ENCODE measurements at regions not wholly inside any gene's neighbourhood (a gene's known extent, or its start where the extent isn't known, plus 50 kb on each side); places are given as distances from the start of the nearest gene placed in this dataset.
"Not testable (repeated sequence)": the region's sequence is repeated elsewhere in the genome, so short reads cannot be mapped to it uniquely, and the experiment has no call there.

GRCh38 chr1:110260194-110260593 lies 50.1 kb downstream of the KCNC4 start:
- DNase-seq, result no peak

DNA sequence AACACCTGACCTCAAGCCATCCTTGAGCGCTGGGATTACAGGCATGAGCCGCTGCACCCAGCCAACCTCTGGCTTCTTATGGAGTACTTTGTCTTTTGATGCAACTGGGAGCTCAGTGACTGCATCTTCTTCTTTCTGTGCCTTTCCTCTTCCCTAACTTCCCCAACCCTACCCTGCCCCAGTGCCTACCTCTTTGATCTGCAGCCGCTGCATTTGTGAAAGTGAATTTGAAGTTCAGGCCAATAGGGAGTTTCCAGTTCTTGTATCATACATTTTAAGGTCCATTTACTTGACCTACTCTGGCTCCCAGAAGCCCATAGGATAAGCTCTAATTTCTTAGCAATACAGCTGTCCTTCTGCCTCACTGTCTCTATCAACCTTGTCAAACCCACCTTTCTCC lies 52.2 kb downstream of the KCNC4 start:
- no peak for DNase-seq

GRCh38 chr1:110262846-110263631 lies 52.9 kb downstream of the KCNC4 start:
- no peak for DNase-seq

- no peak for DNase-seq
Observed at GRCh38 chr1:110264430-110264829, 54.3 kb downstream of the KCNC4 start.

DNA sequence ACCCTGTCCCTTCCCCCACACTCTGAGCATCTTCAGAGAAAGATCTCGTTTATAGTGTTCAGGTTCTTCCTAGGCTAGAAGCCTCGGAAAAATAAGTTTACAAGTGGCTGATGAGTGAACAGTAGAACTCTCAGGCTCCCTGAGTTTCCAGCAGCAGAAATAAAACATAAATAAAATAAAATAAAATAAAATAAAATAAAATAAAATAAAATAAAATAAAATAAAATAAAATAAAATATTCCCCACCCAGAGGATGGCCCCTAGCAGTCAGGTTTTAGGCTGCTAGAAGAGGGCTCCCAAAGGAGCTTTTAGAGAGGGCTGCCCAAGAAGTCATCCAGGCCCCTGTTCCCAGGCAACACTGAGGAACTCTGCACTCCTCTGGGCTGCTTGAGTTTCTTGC lies 55.1 kb downstream of the KCNC4 start:
- DNase-seq, result no peak

GRCh38 chr1:110266834-110267233 lies 56.7 kb downstream of the KCNC4 start:
- DNase-seq, result no peak

GRCh38 chr1:110267260-110267659 lies 57.1 kb downstream of the KCNC4 start:
- DNase-seq, result no peak

DNA sequence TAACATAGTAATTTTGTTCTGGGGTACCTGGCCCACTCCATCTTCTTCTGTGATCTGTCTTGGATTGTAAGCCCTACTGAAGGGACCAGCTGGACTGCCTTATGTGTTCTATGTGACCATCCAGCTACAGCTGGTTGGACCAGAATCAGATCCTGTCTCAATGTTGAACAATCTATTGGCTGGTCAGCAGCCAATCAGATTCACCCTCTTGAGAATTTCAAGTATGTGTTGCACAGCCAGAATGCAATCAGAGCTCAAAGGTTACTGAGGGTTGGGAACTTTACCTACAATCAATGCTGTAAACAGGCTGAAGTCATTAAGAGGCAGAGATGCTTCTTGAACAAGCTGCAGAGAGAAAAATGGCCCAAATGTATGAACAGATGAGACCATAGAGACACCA lies 61.9 kb downstream of the KCNC4 start:
- DNase-seq, result no peak

GRCh38 chr1:110273832-110274231 lies 63.7 kb downstream of the KCNC4 start:
- not testable (repeated sequence) for DNase-seq

DNA sequence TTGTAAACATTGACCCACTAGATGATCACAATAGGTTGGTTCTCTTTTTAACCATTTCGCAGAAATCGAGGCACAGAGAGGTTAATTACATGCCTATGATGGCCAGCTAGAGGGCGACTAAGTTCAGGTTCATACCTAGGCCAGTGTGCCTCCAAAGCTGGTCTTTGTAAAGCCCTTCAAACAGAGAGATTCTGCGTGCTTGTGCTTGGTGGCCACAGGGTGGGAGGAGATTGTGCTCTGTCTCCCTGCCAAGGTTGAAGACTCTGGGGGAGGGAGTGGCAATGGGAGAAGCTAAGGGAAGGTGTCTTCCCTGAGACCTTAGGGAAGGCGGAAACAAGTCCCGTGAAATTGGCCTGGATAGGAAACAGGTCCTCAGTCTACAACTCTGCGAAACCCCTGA lies 59.1 kb upstream of the RBM15 start:
- no peak for DNase-seq

- no peak for DNase-seq
Observed at GRCh38 chr1:110280804-110281203, 58.4 kb upstream of the RBM15 start.

DNA sequence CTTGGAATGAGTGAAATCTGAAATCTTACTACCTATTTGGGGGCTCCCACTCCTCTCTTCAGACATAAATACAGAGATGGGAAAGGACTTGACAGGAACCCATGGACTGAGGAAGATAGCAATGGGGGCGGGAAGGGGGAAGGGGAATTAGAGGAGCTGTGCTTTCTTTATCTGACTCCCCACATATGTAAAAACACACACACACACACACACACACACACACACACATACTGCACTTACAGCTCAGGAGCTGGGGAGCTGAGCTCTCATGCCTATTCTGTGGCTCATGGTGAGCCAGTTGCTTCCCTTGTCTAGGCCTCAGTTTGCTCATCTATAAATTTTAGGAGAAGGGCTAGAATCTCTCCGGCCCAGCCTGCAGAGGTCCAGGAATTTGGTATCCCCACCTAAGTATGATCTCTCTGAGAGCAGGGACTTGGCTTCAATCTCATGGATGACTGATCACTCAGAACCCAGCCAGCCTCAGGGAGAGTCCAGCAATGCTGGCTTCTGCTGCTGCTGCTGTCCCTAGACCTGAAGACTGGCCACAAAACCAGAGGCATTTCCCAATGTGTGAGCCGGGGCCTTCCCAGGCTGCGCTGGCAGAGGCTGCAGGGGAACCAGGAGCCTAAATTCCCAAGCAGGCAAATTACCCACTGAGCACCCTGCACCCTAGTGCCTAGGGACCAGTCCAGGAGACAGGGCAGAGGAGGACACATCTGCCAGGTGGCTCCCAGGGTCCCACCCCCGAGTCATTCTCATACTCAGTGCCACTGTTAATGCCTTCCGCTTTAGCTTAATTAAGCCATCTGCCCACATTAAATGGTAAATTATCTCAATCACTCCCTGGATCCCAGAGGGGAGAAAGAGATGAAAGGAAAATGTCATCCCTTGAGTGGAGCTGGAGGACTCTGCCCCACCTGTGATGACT lies 57.5 kb upstream of the RBM15 start:
- no peak for DNase-seq

GRCh38 chr1:110282395-110282794 lies 56.8 kb upstream of the RBM15 start:
- DNase-seq, result no peak

- peak in 2 of 56 donors; percentile 12 to 13 for DNase-seq
Observed at GRCh38 chr1:110283677-110284076, 55.5 kb upstream of the RBM15 start.

GRCh38 chr1:110285316-110285715 lies 53.9 kb upstream of the RBM15 start:
- no peak for DNase-seq

DNA sequence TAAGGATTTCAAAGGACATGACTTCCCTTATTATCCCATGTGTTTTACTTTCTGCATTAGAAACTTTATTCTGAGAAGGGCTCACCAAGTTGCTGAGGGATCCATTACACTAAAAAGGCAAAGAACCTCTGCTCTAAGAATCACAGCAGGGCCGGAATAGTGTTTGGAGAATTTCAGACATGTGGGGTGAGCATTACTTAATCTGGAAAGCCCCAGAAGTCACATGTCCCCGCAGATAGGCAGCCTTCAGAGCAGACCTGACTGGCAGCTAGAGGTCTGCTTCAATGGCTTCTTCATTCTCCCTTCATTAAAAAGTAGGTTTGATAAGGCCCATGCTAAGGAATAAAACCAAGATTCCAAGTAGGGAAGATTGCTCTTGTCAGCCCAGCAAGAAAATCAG lies 52.6 kb upstream of the RBM15 start:
- no peak for DNase-seq

GRCh38 chr1:110288111-110288510 lies 51.1 kb upstream of the RBM15 start:
- no peak for DNase-seq
